ENCODE measurements at regions not wholly inside any gene's neighbourhood (a gene's known extent, or its start where the extent isn't known, plus 50 kb on each side); places are given as distances from the start of the nearest gene placed in this dataset.
A peak's percentile ranks its signal among the peaks of the same experiment; 100 is the strongest.
"Not testable (repeated sequence)": the region's sequence is repeated elsewhere in the genome, so short reads cannot be mapped to it uniquely, and the experiment has no call there.

- DNase-seq (ENCODE audit: low spot score), result no peak
Observed at GRCh38 chr15:24835301-24835700, 119.5 kb upstream of the SNRPN start.

- peak; percentile 52 for DNase-seq (ENCODE audit: low spot score)
Observed at GRCh38 chr15:24848050-24848449, 106.7 kb upstream of the SNRPN start.

- peak; percentile 48 for DNase-seq (ENCODE audit: low spot score)
Observed at GRCh38 chr15:24856397-24857390, 98.1 kb upstream of the SNRPN start.

GRCh38 chr15:24857763-24858162, 97.0 kb upstream of the SNRPN start:
- DNase-seq (ENCODE audit: low spot score), result no peak

DNA sequence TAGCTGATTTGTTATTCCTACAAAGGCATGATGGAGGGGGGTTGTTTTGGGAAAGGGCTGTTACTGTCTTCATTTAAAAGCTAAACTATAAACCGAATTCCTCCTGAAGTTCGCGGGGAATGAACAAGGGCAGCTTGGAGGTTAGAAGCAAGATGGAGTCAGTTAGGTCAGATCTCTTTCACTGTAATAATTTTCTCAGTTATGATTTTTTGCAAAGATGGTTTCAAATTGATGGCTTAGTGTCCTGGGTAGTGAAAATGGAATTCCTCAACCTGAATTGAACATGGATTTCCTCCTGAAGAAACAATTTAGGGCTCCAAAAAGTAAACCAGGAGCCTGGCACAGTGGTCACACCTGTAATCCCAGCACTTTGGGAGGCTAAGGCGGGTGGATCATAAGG, 96.6 kb upstream of the SNRPN start:
- not testable (repeated sequence) for DNase-seq (ENCODE audit: low spot score)

- no peak for DNase-seq (ENCODE audit: low spot score)
Observed at GRCh38 chr15:24858737-24859601, 95.8 kb upstream of the SNRPN start.

- DNase-seq (ENCODE audit: low spot score), result no peak
Observed at GRCh38 chr15:24861014-24861690, 93.6 kb upstream of the SNRPN start.

DNA sequence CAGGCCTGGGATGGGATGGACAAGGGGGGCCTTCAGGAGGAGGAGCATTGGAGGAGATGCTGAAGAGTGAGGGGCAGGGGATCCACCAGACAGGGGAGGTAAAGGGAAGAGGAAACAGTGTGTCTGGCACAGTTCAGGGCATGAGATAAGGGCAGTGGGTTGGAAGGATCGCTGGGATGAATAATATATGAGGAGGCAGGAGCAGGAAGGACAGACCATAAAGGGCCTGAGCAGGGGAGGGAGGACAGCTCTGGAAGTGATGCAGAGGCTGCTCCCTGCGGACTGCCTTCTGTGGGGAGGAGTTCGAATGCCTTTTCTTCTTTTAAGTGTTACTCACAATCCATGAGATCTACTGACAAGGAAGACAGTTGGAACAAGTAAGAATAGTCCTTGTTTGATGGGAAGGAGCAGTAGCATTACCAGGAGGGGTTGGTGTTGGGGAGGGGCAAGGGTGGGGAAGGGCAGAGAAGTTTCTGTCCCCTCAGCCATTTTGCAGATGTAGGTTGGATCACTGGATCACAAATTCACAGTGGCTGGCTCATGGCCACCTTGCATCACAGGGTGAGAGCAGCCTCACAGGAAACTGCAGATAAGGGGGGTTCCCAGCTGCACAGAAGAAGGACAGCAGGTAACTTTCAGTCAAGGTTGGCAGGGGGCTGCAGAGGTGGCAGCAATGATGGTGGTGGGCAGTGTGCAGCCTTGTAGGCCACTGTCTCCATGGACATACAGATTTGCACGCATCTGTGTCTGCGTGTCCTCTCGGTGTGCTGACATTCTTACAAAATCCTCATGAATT, 91.9 kb upstream of the SNRPN start:
- DNase-seq (ENCODE audit: low spot score), result no peak

DNA sequence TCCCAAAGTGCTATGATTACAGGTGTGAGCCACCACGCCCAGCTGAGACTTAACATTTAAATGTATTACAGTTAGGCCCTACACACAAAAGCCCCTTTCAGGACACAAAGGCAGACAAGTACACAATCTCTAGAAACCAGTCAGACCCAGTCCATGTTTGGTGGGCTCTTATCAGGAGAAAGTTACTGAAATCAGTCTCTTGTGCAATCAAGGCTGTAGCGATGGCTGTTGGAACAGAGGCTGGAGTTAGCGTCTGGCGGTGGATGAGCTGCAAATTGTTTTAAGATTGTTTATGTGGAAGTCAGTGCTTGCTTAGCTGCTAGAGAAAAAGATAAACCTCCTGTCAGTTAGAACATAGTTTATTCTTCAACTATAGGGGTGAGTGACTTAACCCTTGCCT, 89.5 kb upstream of the SNRPN start:
- no peak for DNase-seq (ENCODE audit: low spot score)

GRCh38 chr15:24877174-24877573, 77.6 kb upstream of the SNRPN start:
- DNase-seq (ENCODE audit: low spot score), result no peak

GRCh38 chr15:24878153-24878552, 76.6 kb upstream of the SNRPN start:
- peak; percentile 22 for DNase-seq (ENCODE audit: low spot score)

- no peak for DNase-seq (ENCODE audit: low spot score)
Observed at GRCh38 chr15:24879492-24879891, 75.3 kb upstream of the SNRPN start.

DNA sequence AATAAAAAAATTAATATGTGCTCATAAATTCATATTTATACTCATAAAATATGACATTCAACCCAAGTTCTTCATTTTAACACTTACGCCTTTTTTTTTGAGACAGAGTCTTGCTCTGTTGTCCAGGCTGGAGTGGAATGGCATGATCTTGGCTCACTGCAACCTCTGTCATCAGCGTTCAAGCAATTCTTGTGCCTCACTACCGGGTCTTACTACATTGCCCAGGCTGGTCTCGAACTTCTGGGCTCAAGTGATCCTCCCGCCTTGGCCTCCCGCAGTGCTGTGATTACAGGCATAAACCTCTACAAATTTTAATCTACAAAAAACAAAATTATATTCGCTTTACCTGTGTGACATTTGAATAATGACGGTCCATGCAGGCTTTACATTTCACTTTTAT, 74.1 kb upstream of the SNRPN start:
- DNase-seq (ENCODE audit: low spot score), result no peak

DNA sequence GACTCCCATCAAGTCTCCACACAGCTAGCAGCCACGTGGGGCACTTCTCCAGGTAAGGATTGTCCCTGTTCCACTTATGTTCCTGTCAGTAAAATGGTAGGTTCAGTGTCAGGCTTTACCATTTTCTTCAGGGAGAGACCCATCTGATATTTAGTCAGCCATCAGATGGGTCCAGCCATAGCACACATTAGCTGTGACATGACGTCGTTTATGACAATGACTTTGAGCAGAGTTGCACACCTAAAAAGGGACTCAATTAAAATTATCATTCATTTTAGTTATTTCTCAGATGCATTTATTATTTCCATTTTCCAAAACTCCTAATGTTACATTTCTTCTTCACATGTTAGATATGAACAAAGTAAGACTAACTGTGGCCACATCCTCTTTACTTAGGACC, 68.2 kb upstream of the SNRPN start:
- DNase-seq (ENCODE audit: low spot score), result no peak

- no peak for DNase-seq (ENCODE audit: low spot score)
Observed at GRCh38 chr15:24898715-24899272, 56.0 kb upstream of the SNRPN start.

- no peak for DNase-seq (ENCODE audit: low spot score)
Observed at GRCh38 chr15:24899367-24899766, 55.4 kb upstream of the SNRPN start.

DNA sequence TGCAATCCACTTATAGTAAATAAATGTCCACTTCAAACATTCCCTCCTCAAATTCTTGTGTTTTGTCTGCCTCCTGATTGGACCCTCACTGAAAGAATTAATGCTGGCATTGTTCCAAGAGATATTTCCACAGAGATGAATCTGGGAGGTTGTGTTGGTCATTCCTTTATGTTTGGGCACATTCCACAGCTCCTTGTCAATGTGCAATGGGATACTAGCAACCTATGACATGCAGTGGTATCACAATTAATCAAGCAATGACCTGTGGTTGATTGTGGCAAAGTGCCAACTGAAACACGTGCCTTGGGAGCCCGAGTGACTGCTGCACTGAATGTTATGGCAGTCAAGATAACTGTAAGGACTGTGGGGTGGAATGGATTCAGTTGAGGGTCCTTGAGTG, 55.0 kb upstream of the SNRPN start:
- no peak for DNase-seq (ENCODE audit: low spot score)

GRCh38 chr15:24901409-24901808, 53.4 kb upstream of the SNRPN start:
- no peak for DNase-seq (ENCODE audit: low spot score)

Measured in SK-N-DZ (cell line).